Thyroid gland (tissue), 4 donors: ENCODE measurements at regions not wholly inside any gene's neighbourhood (a gene's known extent, or its start where the extent isn't known, plus 50 kb on each side); places are given as distances from the start of the nearest gene placed in this dataset.

Experiments
- DNase-seq, 2 donors: peaks; one replicate each; pipeline ENCODE4 v3.0.0-alpha.2; 2019
- H3K27ac ChIP-seq, 3 donors: fragments of 200-600 bp; sonication (generic); 1 replicate in 2 of 3; 2 replicates in 1 of 3; pipeline ENCODE4 v1.5.1; 2016 to 2019; ENCODE audit warnings: mild to moderate bottlenecking in 1 of 3, moderate library complexity in 1 of 3
- H3K27me3 ChIP-seq: fragments of 200-600 bp; sonication (generic); one replicate; pipeline ENCODE4 v1.5.1; 2019
- H3K36me3 ChIP-seq, 2 donors: fragments of 200-600 bp; sonication (generic); one replicate each; pipeline ENCODE4 v1.5.1; 2016 to 2019
- H3K4me1 ChIP-seq, 2 donors: fragments of 200-600 bp; sonication (generic); one replicate each; pipeline ENCODE4 v1.5.1; 2017 to 2019
- H3K4me3 ChIP-seq, 3 donors: fragments of 200-600 bp; sonication (generic); replicated peaks in 1 of 3; 1 replicate in 2 of 3; 2 replicates in 1 of 3; pipeline ENCODE4 v1.5.1; 2016; ENCODE audit warnings: mild to moderate bottlenecking in 1 of 3
- H3K9me3 ChIP-seq: fragments of 200-600 bp; sonication (generic); one replicate; pipeline ENCODE4 v1.5.1; 2017
- CTCF ChIP-seq, 6 experiments: fragments of 200-600 bp in 3 of 6; fragments of 450-650 bp in 3 of 6; sonication (generic) in 3 of 6; IDR thresholded peaks; one replicate each; pipeline ENCODE4 v1.5.1; 2016 to 2019; ENCODE audit warnings: antibody characterized with exemption in 6 of 6, mild to moderate bottlenecking in 2 of 6, inconsistent platforms in 1 of 6, moderate library complexity in 1 of 6
- POLR2A ChIP-seq, 2 donors: fragments of 450-650 bp; IDR thresholded peaks; one replicate each; pipeline ENCODE4 v1.6.1; 2017; ENCODE audit warnings: antibody characterized with exemption in 2 of 2, mild to moderate bottlenecking in 2 of 2, moderate library complexity in 1 of 2
- WGBS, 2 donors: methylation state at CpG; one replicate each; pipeline ENCODE4 v1.1.5; 2017; 5-methylcytosine and 5-hydroxymethylcytosine counted together
- intact Hi-C: fragments of 100-400 bp; cut with DNase I; formaldehyde crosslinking; loops from one replicate; pipeline ENCODE4 v1.15.1; 2023

- 93 to 94% methylated on average over 14 of the region's 14 CpGs for WGBS, 2 donors
- no peak overlapping the region for H3K27ac ChIP-seq
- intact Hi-C loops, result no loop called here
- no peaks in the 10 kb centered on the region for H3K9me3 ChIP-seq
- no peaks in the 10 kb centered on the region for H3K27me3 ChIP-seq
- no peak overlapping the region for H3K4me3 ChIP-seq
- no peak for DNase-seq
- no peak for TF ChIP-seq CTCF (IDR thresholded peaks at IDR 0.05)
- TF ChIP-seq POLR2A (IDR thresholded peaks at IDR 0.05), result no peak
- H3K36me3 ChIP-seq, result no peaks in the 10 kb centered on the region
- H3K4me1 ChIP-seq, result no peaks in the 10 kb centered on the region
Measured at GRCh38 chr2:57802243-57802642, 244.4 kb upstream of the VRK2 start.

GRCh38 chr2:57804971-57805370, 241.6 kb upstream of the VRK2 start:
- Histone ChIP-seq H3K4me3 (no peak overlapping the region), H3K27me3 (no peaks in the 10 kb centered on the region), H3K36me3 (no peaks in the 10 kb centered on the region), H3K27ac (no peak overlapping the region), H3K9me3 (no peaks in the 10 kb centered on the region), H3K4me1 (no peaks in the 10 kb centered on the region)
- no peak for DNase-seq
- TF ChIP-seq CTCF (IDR thresholded peaks at IDR 0.05) (no peak), POLR2A (IDR thresholded peaks at IDR 0.05) (no peak)
- intact Hi-C loops, result no loop called here
- WGBS, 2 donors, result 85% methylated on average over 2 of the region's 2 CpGs

- Histone ChIP-seq H3K4me3 (no peak overlapping the region), H3K36me3 (no peaks in the 10 kb centered on the region), H3K4me1 (no peaks in the 10 kb centered on the region), H3K9me3 (no peaks in the 10 kb centered on the region), H3K27me3 (no peaks in the 10 kb centered on the region), H3K27ac (no peak overlapping the region)
- no peak for DNase-seq
- intact Hi-C loops, result no loop called here
- TF ChIP-seq CTCF (IDR thresholded peaks at IDR 0.05) (no peak), POLR2A (IDR thresholded peaks at IDR 0.05) (no peak)
- 92 to 93% methylated on average over 1 of the region's 1 CpG for WGBS, 2 donors
Measured at GRCh38 chr2:57806449-57806968, 240.1 kb upstream of the VRK2 start.

- intact Hi-C loops, result no loop called here
- Histone ChIP-seq H3K27me3 (no peaks in the 10 kb centered on the region), H3K27ac (no peak overlapping the region), H3K9me3 (no peaks in the 10 kb centered on the region), H3K36me3 (no peaks in the 10 kb centered on the region), H3K4me1 (no peaks in the 10 kb centered on the region), H3K4me3 (no peak overlapping the region)
- no peak for DNase-seq
- TF ChIP-seq POLR2A (IDR thresholded peaks at IDR 0.05) (no peak), CTCF (IDR thresholded peaks at IDR 0.05) (no peak)
Measured at GRCh38 chr2:57809230-57809629, 237.4 kb upstream of the VRK2 start.

GRCh38 chr2:57821088-57821487, 225.5 kb upstream of the VRK2 start:
- intact Hi-C loops, result no loop called here
- DNase-seq, result no peak
- no peaks in the 10 kb centered on the region for H3K4me1 ChIP-seq
- H3K27me3 ChIP-seq, result no peaks in the 10 kb centered on the region
- H3K4me3 ChIP-seq, result no peak overlapping the region
- TF ChIP-seq CTCF (IDR thresholded peaks at IDR 0.05) (no peak), POLR2A (IDR thresholded peaks at IDR 0.05) (no peak)
- H3K9me3 ChIP-seq, result no peaks in the 10 kb centered on the region
- H3K36me3 ChIP-seq, result no peaks in the 10 kb centered on the region
- WGBS, 2 donors, result 70 to 81% methylated on average over 1 of the region's 1 CpG
- no peak overlapping the region for H3K27ac ChIP-seq
